ENCODE measurements at regions not wholly inside any gene's neighbourhood (a gene's known extent, or its start where the extent isn't known, plus 50 kb on each side); places are given as distances from the start of the nearest gene placed in this dataset.
"Not testable (repeated sequence)": the region's sequence is repeated elsewhere in the genome, so short reads cannot be mapped to it uniquely, and the experiment has no call there.

DNA sequence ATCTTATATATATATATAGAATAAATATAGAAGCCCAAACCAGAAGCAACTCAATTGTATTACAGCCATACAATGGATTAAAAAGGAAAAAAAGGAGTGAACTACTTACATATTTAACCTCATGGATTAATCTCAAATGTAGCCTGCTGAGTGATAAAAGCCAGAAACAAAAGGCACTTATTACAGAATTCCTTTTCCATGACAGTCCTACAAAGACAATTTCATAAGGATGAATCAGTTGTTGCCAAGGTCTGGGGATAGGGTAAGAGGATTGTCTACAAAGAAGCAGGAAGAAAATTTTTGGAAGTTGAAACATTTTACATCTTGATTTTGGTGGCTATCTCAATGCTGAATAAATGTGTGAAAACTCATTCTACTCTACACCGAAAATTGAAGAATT, 103.9 kb upstream of the DCC start:
- no peak overlapping the region for H3K27ac Mint-ChIP-seq
- H3K4me3 Mint-ChIP-seq: no peak overlapping the region
- DNase-seq (no peak), ATAC-seq (no peak)
- no peaks in the 10 kb centered on the region for H3K9me3 ChIP-seq (ENCODE audit: control insufficient read depth, low read length, poor library complexity, severe bottlenecking)
- H3K27me3 Mint-ChIP-seq: no peaks in the 10 kb centered on the region
- H3K36me3 Mint-ChIP-seq (ENCODE audit: low read depth): no peaks in the 10 kb centered on the region
- no peaks in the 10 kb centered on the region for H3K4me1 Mint-ChIP-seq

DNA sequence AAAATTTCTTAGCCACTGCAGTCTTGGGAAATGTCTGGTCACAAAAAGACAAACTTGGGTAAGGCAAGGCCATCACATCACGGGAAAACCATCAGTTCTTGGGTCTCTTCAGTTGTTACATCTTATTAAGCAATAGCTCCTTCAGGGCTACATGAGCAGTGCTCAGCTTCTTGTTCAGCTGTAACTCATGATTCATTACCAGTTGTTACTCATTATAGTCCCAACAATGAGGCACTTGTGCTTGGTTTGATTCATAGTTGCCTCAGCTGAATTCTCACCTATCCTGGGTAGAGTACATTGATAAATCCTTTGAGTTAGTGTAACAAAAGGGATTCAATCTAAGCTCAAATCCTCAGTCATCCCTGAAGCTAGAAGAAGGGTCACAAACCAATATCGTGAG, 102.4 kb upstream of the DCC start:
- no peak for ATAC-seq

GRCh38 chr18:52242711-52243110, 97.3 kb upstream of the DCC start:
- Mint-ChIP-seq H3K36me3 (ENCODE audit: low read depth) (no peaks in the 10 kb centered on the region), H3K27me3 (no peaks in the 10 kb centered on the region), H3K4me1 (no peaks in the 10 kb centered on the region), H3K27ac (no peak overlapping the region), H3K4me3 (no peak overlapping the region)
- no peaks in the 10 kb centered on the region for H3K9me3 ChIP-seq (ENCODE audit: control insufficient read depth, low read length, poor library complexity, severe bottlenecking)
- DNase-seq (no peak), ATAC-seq (no peak)

More for the DNA sequence above, 102.4 kb upstream of the DCC start:
- no peak overlapping the region for H3K27ac Mint-ChIP-seq
- no peaks in the 10 kb centered on the region for H3K4me1 Mint-ChIP-seq
- H3K36me3 Mint-ChIP-seq (ENCODE audit: low read depth): no peaks in the 10 kb centered on the region
- no peak for DNase-seq
- H3K4me3 Mint-ChIP-seq: no peak overlapping the region
- H3K27me3 Mint-ChIP-seq: no peaks in the 10 kb centered on the region
- no peaks in the 10 kb centered on the region for H3K9me3 ChIP-seq (ENCODE audit: control insufficient read depth, low read length, poor library complexity, severe bottlenecking)

DNA sequence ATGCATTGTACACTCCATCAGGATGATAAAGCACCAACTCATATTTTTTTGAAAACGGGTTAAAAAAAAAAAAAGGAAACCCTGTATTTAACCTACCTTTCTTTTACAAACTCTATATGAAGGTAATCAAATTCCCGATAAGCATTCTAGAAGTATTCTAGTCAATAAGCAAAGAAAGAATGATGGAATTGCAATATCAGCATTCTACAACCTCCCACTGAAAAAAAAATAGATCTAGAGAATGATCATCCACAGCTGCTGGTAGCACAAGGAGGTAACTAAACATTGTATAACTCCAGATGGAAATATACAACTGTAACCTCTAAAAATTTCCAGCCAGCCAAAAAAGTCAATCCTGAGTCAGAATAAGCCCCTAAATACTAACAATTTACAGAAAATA, 95.3 kb upstream of the DCC start:
- Mint-ChIP-seq H3K27ac (no peak overlapping the region), H3K36me3 (ENCODE audit: low read depth) (no peaks in the 10 kb centered on the region), H3K4me1 (no peaks in the 10 kb centered on the region), H3K4me3 (no peak overlapping the region), H3K27me3 (no peaks in the 10 kb centered on the region)
- no peaks in the 10 kb centered on the region for H3K9me3 ChIP-seq (ENCODE audit: control insufficient read depth, low read length, poor library complexity, severe bottlenecking)
- DNase-seq: no peak
- no peak for ATAC-seq

DNA sequence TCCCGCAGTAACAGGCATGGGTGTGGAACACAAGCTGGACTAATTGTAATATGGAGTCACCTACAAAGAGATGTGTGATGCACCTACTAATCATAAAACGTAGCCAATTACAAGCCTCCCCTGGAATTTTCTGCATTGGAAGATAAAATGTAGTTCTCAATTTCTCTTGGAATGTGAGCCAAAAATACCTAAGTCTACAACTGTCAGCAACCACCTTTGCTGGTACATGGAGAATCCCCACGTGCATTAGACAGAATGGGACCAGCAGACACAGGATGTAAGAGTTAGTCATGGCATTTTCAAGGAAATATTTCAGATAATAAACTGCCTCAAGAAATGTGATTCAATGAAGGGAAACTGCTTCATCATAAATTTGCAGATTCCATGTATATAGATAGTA, 85.6 kb upstream of the DCC start:
- no peaks in the 10 kb centered on the region for H3K9me3 ChIP-seq (ENCODE audit: control insufficient read depth, low read length, poor library complexity, severe bottlenecking)
- H3K4me1 Mint-ChIP-seq: no peaks in the 10 kb centered on the region
- no peaks in the 10 kb centered on the region for H3K36me3 Mint-ChIP-seq (ENCODE audit: low read depth)
- no peak overlapping the region for H3K4me3 Mint-ChIP-seq
- no peak for ATAC-seq
- DNase-seq: no peak
- H3K27ac Mint-ChIP-seq: no peak overlapping the region
- no peaks in the 10 kb centered on the region for H3K27me3 Mint-ChIP-seq

DNA sequence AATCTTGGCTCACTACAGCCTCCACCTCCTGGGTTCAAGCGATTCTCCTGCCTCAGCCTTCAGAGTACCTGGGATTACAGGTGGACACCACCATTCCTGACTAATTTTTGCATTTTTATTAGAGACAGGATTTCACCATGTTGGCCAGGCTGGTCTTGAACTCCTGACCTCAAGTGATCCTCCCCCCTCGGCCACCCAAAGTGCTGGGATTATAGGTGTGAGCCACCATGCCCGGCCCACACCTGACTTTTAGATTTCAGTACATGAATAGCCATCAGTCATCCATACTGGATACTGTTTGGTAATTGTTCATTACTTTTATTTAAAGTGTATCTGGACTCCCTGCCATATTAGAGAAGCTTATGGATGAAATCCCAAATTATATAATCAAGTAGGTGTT, 82.6 kb upstream of the DCC start:
- ATAC-seq; H3K4me3 Mint-ChIP-seq; H3K27me3 Mint-ChIP-seq; H3K27ac Mint-ChIP-seq; H3K36me3 Mint-ChIP-seq (ENCODE audit: low read depth); DNase-seq; H3K4me1 Mint-ChIP-seq; H3K9me3 ChIP-seq (ENCODE audit: control insufficient read depth, low read length, poor library complexity, severe bottlenecking): not testable (repeated sequence)

- no peaks in the 10 kb centered on the region for H3K36me3 Mint-ChIP-seq (ENCODE audit: low read depth)
- H3K27ac Mint-ChIP-seq: no peak overlapping the region
- ATAC-seq: no peak
These were observed 64.2 kb upstream of the DCC start for GRCh38 chr18:52275817-52276216.

DNA sequence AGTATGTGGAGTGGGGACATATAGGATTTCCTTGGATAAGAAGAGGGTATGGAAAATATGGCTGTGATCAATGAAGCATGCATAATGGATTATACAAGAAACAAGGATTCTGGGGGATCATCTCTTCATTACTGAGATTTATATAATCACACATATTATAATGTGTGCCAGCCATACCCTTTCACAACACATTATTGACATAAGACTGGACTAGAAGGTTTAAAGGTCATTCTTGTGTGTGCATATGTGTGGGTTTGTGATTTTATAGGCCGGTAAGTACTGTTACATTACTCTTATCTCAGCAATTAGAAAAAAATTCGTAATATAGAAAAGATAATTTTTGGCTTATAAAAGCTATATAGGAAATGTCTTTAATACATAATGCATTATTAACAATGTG, 62.2 kb upstream of the DCC start:
- H3K36me3 Mint-ChIP-seq (ENCODE audit: low read depth): no peaks in the 10 kb centered on the region
- no peak overlapping the region for H3K27ac Mint-ChIP-seq
- H3K4me3 Mint-ChIP-seq: no peak overlapping the region
- ATAC-seq: no peak
- H3K4me1 Mint-ChIP-seq: no peaks in the 10 kb centered on the region
- no peaks in the 10 kb centered on the region for H3K9me3 ChIP-seq (ENCODE audit: control insufficient read depth, low read length, poor library complexity, severe bottlenecking)
- no peaks in the 10 kb centered on the region for H3K27me3 Mint-ChIP-seq
- no peak for DNase-seq

More at GRCh38 chr18:52275817-52276216, 64.2 kb upstream of the DCC start:
- no peaks in the 10 kb centered on the region for H3K9me3 ChIP-seq (ENCODE audit: control insufficient read depth, low read length, poor library complexity, severe bottlenecking)
- Mint-ChIP-seq H3K27me3 (no peaks in the 10 kb centered on the region), H3K4me1 (no peaks in the 10 kb centered on the region), H3K4me3 (no peak overlapping the region)
- DNase-seq: no peak

DNA sequence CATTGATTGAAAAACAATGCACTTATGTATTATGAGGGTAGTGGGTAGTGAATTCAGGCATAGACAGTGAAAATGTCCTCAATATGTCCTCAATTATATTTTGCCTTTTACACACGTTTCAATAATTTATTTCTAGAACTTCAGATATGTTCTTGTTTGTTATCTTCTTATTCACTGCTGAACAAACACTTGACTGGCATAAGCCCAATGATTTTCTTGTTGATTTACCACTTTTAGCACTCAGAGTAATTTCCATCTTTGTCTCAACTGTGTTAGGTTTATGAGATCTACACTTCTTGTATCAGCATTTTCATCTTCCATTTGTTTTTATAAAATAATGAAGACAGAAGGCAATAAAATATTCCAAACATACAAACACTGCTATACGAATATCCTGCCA, 61.8 kb upstream of the DCC start:
- ATAC-seq: no peak
- Mint-ChIP-seq H3K4me1 (no peaks in the 10 kb centered on the region), H3K27me3 (no peaks in the 10 kb centered on the region), H3K36me3 (ENCODE audit: low read depth) (no peaks in the 10 kb centered on the region), H3K4me3 (no peak overlapping the region), H3K27ac (no peak overlapping the region)
- no peaks in the 10 kb centered on the region for H3K9me3 ChIP-seq (ENCODE audit: control insufficient read depth, low read length, poor library complexity, severe bottlenecking)
- no peak for DNase-seq

GRCh38 chr18:52280702-52281101, 59.3 kb upstream of the DCC start:
- ATAC-seq (no peak), DNase-seq (no peak)
- no peaks in the 10 kb centered on the region for H3K9me3 ChIP-seq (ENCODE audit: control insufficient read depth, low read length, poor library complexity, severe bottlenecking)
- Mint-ChIP-seq H3K27ac (no peak overlapping the region), H3K4me3 (no peak overlapping the region), H3K4me1 (no peaks in the 10 kb centered on the region), H3K36me3 (ENCODE audit: low read depth) (no peaks in the 10 kb centered on the region), H3K27me3 (no peaks in the 10 kb centered on the region)

- no peak for ATAC-seq
These were observed 56.1 kb upstream of the DCC start for GRCh38 chr18:52283927-52284326.

DNA sequence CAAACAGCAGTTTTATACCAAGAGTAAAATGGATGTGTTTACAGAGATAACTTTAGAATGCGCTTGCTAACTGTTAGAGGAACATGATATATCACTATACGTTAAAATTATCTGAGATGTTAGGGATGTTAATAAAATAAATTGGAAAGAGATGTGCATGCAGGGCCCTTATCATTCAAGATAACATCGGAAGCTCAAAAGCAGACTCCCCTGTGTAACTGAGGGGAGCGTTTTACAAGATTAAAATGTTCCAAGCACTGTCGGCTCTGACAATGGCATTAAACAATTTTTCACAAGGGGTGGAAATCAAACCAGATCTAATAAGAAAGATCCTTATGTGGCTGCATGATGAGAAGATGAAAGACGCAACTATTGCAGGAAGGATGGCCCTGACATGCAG, 53.3 kb upstream of the DCC start:
- no peaks in the 10 kb centered on the region for H3K36me3 Mint-ChIP-seq (ENCODE audit: low read depth)
- no peak overlapping the region for H3K27ac Mint-ChIP-seq
- ATAC-seq: no peak
- H3K9me3 ChIP-seq (ENCODE audit: control insufficient read depth, low read length, poor library complexity, severe bottlenecking): no peaks in the 10 kb centered on the region
- H3K4me1 Mint-ChIP-seq: no peaks in the 10 kb centered on the region
- H3K27me3 Mint-ChIP-seq: no peaks in the 10 kb centered on the region
- DNase-seq: no peak
- H3K4me3 Mint-ChIP-seq: no peak overlapping the region

More at GRCh38 chr18:52283927-52284326, 56.1 kb upstream of the DCC start:
- DNase-seq: no peak
- no peak overlapping the region for H3K4me3 Mint-ChIP-seq
- no peaks in the 10 kb centered on the region for H3K36me3 Mint-ChIP-seq (ENCODE audit: low read depth)
- H3K27ac Mint-ChIP-seq: no peak overlapping the region
- no peaks in the 10 kb centered on the region for H3K4me1 Mint-ChIP-seq
- no peaks in the 10 kb centered on the region for H3K9me3 ChIP-seq (ENCODE audit: control insufficient read depth, low read length, poor library complexity, severe bottlenecking)
- no peaks in the 10 kb centered on the region for H3K27me3 Mint-ChIP-seq

GRCh38 chr18:52287151-52287550, 52.8 kb upstream of the DCC start:
- no peaks in the 10 kb centered on the region for H3K9me3 ChIP-seq (ENCODE audit: control insufficient read depth, low read length, poor library complexity, severe bottlenecking)
- no peaks in the 10 kb centered on the region for H3K4me1 Mint-ChIP-seq
- H3K27ac Mint-ChIP-seq: no peak overlapping the region
- no peak for DNase-seq
- H3K4me3 Mint-ChIP-seq: no peak overlapping the region
- no peaks in the 10 kb centered on the region for H3K27me3 Mint-ChIP-seq
- no peaks in the 10 kb centered on the region for H3K36me3 Mint-ChIP-seq (ENCODE audit: low read depth)
- ATAC-seq: no peak

DNA sequence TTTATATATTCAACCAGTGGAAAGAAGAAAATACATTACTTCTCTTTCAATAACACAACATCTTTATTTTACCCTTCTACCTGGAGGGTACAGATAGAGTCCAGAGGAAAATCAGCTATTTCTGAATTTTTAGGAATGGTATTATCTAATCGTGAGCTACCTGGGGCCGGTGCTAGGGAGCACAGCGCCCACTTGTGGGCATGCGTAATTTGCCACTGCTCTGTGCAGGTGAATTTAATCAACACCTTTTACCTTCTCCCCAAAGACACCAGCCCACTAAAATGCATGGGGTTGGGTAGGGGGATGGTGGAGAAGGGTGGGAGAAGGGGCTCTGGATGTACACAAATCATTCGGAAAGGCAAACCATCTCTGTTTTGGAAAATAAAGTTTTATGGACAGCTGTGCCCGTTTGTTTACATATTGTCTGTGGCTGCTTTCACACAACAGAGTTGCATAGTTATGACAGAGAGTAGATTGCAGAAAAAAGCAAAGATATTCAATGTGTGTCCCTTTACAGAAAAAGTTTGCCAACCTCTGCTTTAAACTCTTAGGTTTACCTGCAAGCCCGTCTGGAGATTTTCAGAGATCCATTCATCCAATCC, 51.5 kb upstream of the DCC start:
- DNase-seq (no peak), ATAC-seq (no peak)
- H3K27me3 Mint-ChIP-seq: no peaks in the 10 kb centered on the region
- no peak overlapping the region for H3K27ac Mint-ChIP-seq
- no peaks in the 10 kb centered on the region for H3K36me3 Mint-ChIP-seq (ENCODE audit: low read depth)
- no peaks in the 10 kb centered on the region for H3K9me3 ChIP-seq (ENCODE audit: control insufficient read depth, low read length, poor library complexity, severe bottlenecking)
- H3K4me1 Mint-ChIP-seq: no peaks in the 10 kb centered on the region
- no peak overlapping the region for H3K4me3 Mint-ChIP-seq

Measured in T-helper 17 cell (primary cell).